Esophagus squamous epithelium (tissue), 4 donors: ENCODE measurements at regions not wholly inside any gene's neighbourhood (a gene's known extent, or its start where the extent isn't known, plus 50 kb on each side); places are given as distances from the start of the nearest gene placed in this dataset.

Experiments used
- POLR2A ChIP-seq, 4 donors: fragments of 450-650 bp; IDR thresholded peaks; one replicate each; pipeline ENCODE4 v1.6.1; 2017; ENCODE audit warnings: antibody characterized with exemption in 4 of 4, mild to moderate bottlenecking in 4 of 4, moderate library complexity in 3 of 4
- TF ChIP-seq, protein P1 (sequence below), 6 experiments: fragments of 450-650 bp in 4 of 6; fragments of 200-600 bp in 2 of 6; sonication (generic) in 2 of 6; IDR thresholded peaks; one replicate each; pipeline ENCODE4 v1.5.1; 2016 to 2019; ENCODE audit warnings: antibody characterized with exemption in 6 of 6, mild to moderate bottlenecking in 4 of 6, moderate library complexity in 4 of 6

DNA sequence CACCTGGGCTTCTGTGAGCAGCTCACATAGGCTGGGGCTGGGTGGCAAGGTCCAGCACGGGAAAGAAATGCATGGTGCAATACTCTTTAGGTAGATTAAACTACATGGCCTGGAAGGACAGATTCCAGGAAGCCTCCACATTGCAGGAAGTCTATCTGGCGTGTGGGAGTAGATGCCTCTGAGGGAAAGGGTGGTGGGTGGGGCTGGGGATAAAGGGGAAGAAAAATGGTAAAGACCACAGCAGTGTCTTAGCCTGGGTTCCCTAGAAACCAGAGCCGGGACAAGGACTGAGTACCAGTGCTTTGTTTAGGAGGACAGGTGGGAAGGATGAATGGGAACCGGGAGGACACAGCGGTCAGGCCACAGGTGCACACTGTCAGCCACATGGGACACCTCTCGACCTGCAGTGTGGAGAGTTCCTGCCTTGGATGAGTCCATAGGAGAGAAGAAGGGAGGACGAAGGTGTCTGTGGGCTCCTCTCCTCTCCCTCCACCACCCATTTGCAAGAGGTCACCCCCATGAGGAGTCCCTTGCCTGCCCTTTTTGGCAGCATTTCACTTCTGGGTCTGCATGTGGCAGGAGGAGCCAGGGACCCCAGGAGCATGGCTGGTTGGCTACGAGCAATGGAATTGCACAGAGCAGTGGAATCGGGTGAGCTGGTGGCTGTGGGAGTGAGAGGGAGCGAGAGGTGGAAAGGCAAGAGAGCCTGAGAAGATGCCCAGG, 91.5 kb upstream of the HS6ST1 start:
- TF ChIP-seq POLR2A (IDR thresholded peaks at IDR 0.05) = no peak
- TF ChIP-seq, protein P1, sequence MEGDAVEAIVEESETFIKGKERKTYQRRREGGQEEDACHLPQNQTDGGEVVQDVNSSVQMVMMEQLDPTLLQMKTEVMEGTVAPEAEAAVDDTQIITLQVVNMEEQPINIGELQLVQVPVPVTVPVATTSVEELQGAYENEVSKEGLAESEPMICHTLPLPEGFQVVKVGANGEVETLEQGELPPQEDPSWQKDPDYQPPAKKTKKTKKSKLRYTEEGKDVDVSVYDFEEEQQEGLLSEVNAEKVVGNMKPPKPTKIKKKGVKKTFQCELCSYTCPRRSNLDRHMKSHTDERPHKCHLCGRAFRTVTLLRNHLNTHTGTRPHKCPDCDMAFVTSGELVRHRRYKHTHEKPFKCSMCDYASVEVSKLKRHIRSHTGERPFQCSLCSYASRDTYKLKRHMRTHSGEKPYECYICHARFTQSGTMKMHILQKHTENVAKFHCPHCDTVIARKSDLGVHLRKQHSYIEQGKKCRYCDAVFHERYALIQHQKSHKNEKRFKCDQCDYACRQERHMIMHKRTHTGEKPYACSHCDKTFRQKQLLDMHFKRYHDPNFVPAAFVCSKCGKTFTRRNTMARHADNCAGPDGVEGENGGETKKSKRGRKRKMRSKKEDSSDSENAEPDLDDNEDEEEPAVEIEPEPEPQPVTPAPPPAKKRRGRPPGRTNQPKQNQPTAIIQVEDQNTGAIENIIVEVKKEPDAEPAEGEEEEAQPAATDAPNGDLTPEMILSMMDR (IDR thresholded peaks at IDR 0.05) = no peak
